NB4 (cell line): ENCODE measurements at regions not wholly inside any gene's neighbourhood (a gene's known extent, or its start where the extent isn't known, plus 50 kb on each side); places are given as distances from the start of the nearest gene placed in this dataset.

Experiments used
- CTCF ChIP-seq: IDR thresholded peaks from one replicate; pipeline ENCODE4 v1.5.1; 2012; ENCODE audit warnings: low read depth, low read length
- POLR2A ChIP-seq: IDR thresholded peaks from 2 replicates; pipeline ENCODE4 v1.6.1; 2011; ENCODE audit warnings: mild to moderate bottlenecking; ENCODE audit not compliant: insufficient read length; ENCODE audit errors: extremely low read depth

GRCh38 chr5:124060413-124061067 lies 548.6 kb downstream of the CSNK1G3 start:
- TF ChIP-seq POLR2A = no peak
- TF ChIP-seq CTCF = no peak
